ENCODE measurements at regions not wholly inside any gene's neighbourhood (a gene's known extent, or its start where the extent isn't known, plus 50 kb on each side); places are given as distances from the start of the nearest gene placed in this dataset.

- Histone ChIP-seq H3K9me3 (ENCODE audit: insufficient read depth in 2 of 2, low read depth in 1 of 2, low read length in 1 of 2) (no peaks in the 10 kb centered on the region), H3K9ac (replicated peaks in 1 of 4; ENCODE audit: extremely low read depth in 1 of 4, low read depth in 3 of 4, low read length in 3 of 4) (no peak overlapping the region), H3K27me3 (replicated peaks in 1 of 4; ENCODE audit: control insufficient read depth in 3 of 4, extremely low read depth in 1 of 4, insufficient read depth in 3 of 4, low read length in 3 of 4) (no peaks in the 10 kb centered on the region), H2AK5ac (ENCODE audit: low read depth, low read length) (no peak overlapping the region), H3K56ac (replicated peaks; ENCODE audit: insufficient read length, low read depth, low read length) (no peak overlapping the region), H3K4me3 (ENCODE audit: extremely low read depth in 1 of 4, insufficient read depth in 2 of 4, low read depth in 3 of 4, low read length in 4 of 4) (no peak overlapping the region), H2BK5ac (ENCODE audit: low read depth, low read length) (no peak overlapping the region), H3K4me2 (ENCODE audit: insufficient read depth in 1 of 2, low read depth in 2 of 2, low read length in 2 of 2) (no peak overlapping the region), H2AFZ (ENCODE audit: low read length) (no peak overlapping the region), H3K4ac (replicated peaks; ENCODE audit: insufficient read length, low read depth, low read length) (no peak overlapping the region), H3K79me1 (ENCODE audit: low read depth, low read length) (no peaks in the 10 kb centered on the region), H3K23ac (ENCODE audit: insufficient read length) (no peak overlapping the region), H3K79me2 (ENCODE audit: control insufficient read depth in 1 of 2, insufficient read depth in 2 of 2, low read length in 2 of 2) (no peaks in the 10 kb centered on the region), H4K91ac (replicated peaks; ENCODE audit: insufficient read length, low read length) (no peak overlapping the region), H3K27ac (ENCODE audit: low read depth, low read length) (no peak overlapping the region), H4K20me1 (replicated peaks in 1 of 2; ENCODE audit: control insufficient read depth in 1 of 2, insufficient read depth in 2 of 2, low read length in 2 of 2) (no peaks in the 10 kb centered on the region), H3K14ac (ENCODE audit: insufficient read length) (no peak overlapping the region), H4K5ac (ENCODE audit: insufficient read length, low read depth, low read length) (no peak overlapping the region), H3K36me3 (ENCODE audit: control insufficient read depth in 2 of 4, insufficient read depth in 4 of 4, low read length in 3 of 4) (no peaks in the 10 kb centered on the region), H2BK120ac (replicated peaks; ENCODE audit: low read depth, low read length) (no peak overlapping the region), H4K8ac (ENCODE audit: extremely low read depth, insufficient read depth, low read length) (no peak overlapping the region), H2BK12ac (ENCODE audit: low read depth, low read length) (no peak overlapping the region), H3K4me1 (replicated peaks in 1 of 4; ENCODE audit: control insufficient read depth in 3 of 4, insufficient read depth in 4 of 4, low read length in 3 of 4) (no peaks in the 10 kb centered on the region), H3K18ac (ENCODE audit: extremely low read depth, low read length) (no peak overlapping the region), H2BK15ac (ENCODE audit: low read length) (no peak overlapping the region), H2BK20ac (ENCODE audit: low read length) (no peak overlapping the region), H3K23me2 (ENCODE audit: low read depth, low read length) (no peaks in the 10 kb centered on the region; the same call in 1 of the 2 replicates)
- no peak for DNase-seq (ENCODE audit: low read depth in 1 of 2, low spot score in 2 of 2)
- WGBS, 2 experiments (ENCODE audit: extremely low coverage in 1 of 2, insufficient coverage in 1 of 2, insufficient read length in 1 of 2, insufficient replicate concordance in 2 of 2, low coverage in 1 of 2, low lambda C conversion rate in 2 of 2, missing lambda C conversion rate in 1 of 2) = 83% methylated on average over 5 of the region's 5 CpGs; no CpG with 5 or more reads in 1 of the 2 experiments
- TF ChIP-seq RAD21 (IDR thresholded peaks at IDR 0.05 in 1 of 2, conservative IDR thresholded peaks at IDR 0.05 in 1 of 2; ENCODE audit: low read depth in 2 of 2, low read length in 2 of 2) (no peak), EGR1 (IDR thresholded peaks at IDR 0.05; ENCODE audit: borderline replicate concordance, low read depth, low read length) (no peak), BACH1 (IDR thresholded peaks at IDR 0.05; ENCODE audit: low read length) (no peak), ATF3 (IDR thresholded peaks at IDR 0.05; ENCODE audit: insufficient read depth, low read depth, low read length) (no peak), SP1 (IDR thresholded peaks at IDR 0.05; ENCODE audit: low read depth, low read length) (no peak), NRF1 (IDR thresholded peaks at IDR 0.05; ENCODE audit: low read depth, low read length) (no peak), ZNF274 (IDR thresholded peaks at IDR 0.05; ENCODE audit: borderline replicate concordance, extremely low read depth, low read length) (no peak), KDM1A (IDR thresholded peaks at IDR 0.05; ENCODE audit: borderline replicate concordance, low read length) (no peak), TEAD4 (IDR thresholded peaks at IDR 0.05; ENCODE audit: low read depth, low read length) (no peak), POU5F1 (IDR thresholded peaks at IDR 0.05; ENCODE audit: low read depth, low read length) (no peak), SIN3A (conservative IDR thresholded peaks at IDR 0.05 in 1 of 2, IDR thresholded peaks at IDR 0.05 in 1 of 2; ENCODE audit: low read depth in 1 of 2, low read length in 2 of 2) (no peak), SP2 (IDR thresholded peaks at IDR 0.05; ENCODE audit: low read length) (no peak)
- CTCF ChIA-PET (ENCODE audit: partially characterized antibody) = interaction anchor here (0.6 kb wide), 1 partner anchor 358 kb away, joined by 3 read pairs; no protein-coding TSS in a partner anchor
- POLR2A ChIA-PET (ENCODE audit: partially characterized antibody) = no interaction called here
- FAIRE-seq = no peak
These were observed 119.2 kb upstream of the IPO5 start for GRCh38 chr13:97834250-97834649.
